Hepatocyte (in vitro differentiated cells): ENCODE measurements at regions not wholly inside any gene's neighbourhood (a gene's known extent, or its start where the extent isn't known, plus 50 kb on each side); places are given as distances from the start of the nearest gene placed in this dataset.

Experiments used
- DNase-seq: peaks from one replicate; pipeline ENCODE4 v3.0.0-alpha.2; 2016; ENCODE audit warnings: low spot score
- H2AFZ ChIP-seq: fragments of 200-600 bp; sonication (generic); 2 replicates; pipeline ENCODE4 v1.6.0; 2016; ENCODE audit warnings: antibody characterized with exemption, mild to moderate bottlenecking
- H3K27ac ChIP-seq: fragments of 200-600 bp; sonication (generic); 2 replicates; pipeline ENCODE4 v1.5.1; 2016; ENCODE audit warnings: mild to moderate bottlenecking
- H3K27me3 ChIP-seq: fragments of 200-600 bp; sonication (generic); 2 replicates; pipeline ENCODE4 v1.6.1; 2016
- H3K36me3 ChIP-seq: fragments of 200-600 bp; sonication (generic); replicated peaks from 2 replicates; pipeline ENCODE4 v1.5.1; 2016; ENCODE audit warnings: low read depth; ENCODE audit not compliant: insufficient read depth
- H3K4me1 ChIP-seq: fragments of 200-600 bp; sonication (generic); 2 replicates; pipeline ENCODE4 v1.5.1; 2016; ENCODE audit warnings: mild to moderate bottlenecking, moderate library complexity; ENCODE audit not compliant: insufficient read depth
- H3K4me2 ChIP-seq: fragments of 200-600 bp; sonication (generic); 2 replicates; pipeline ENCODE4 v1.6.0; 2016
- H3K4me3 ChIP-seq: fragments of 200-600 bp; sonication (generic); 2 replicates; pipeline ENCODE4 v1.5.1; 2016; ENCODE audit warnings: mild to moderate bottlenecking
- H3K79me2 ChIP-seq: fragments of 200-600 bp; sonication (generic); 2 replicates; pipeline ENCODE4 v1.6.0; 2017; ENCODE audit warnings: mild to moderate bottlenecking
- H3K9me2 ChIP-seq: fragments of 200-600 bp; sonication (generic); replicated peaks from 2 replicates; pipeline ENCODE4 v1.6.0; 2017; ENCODE audit warnings: mild to moderate bottlenecking; ENCODE audit not compliant: insufficient read depth
- H3K9me3 ChIP-seq: fragments of 200-600 bp; sonication (generic); 2 replicates; pipeline ENCODE4 v1.5.1; 2016; ENCODE audit warnings: low read depth, mild to moderate bottlenecking
- H4K20me1 ChIP-seq: fragments of 200-600 bp; sonication (generic); 2 replicates; pipeline ENCODE4 v1.6.0; 2016; ENCODE audit warnings: mild to moderate bottlenecking; ENCODE audit not compliant: insufficient read depth, poor library complexity, severe bottlenecking
- EZH2 ChIP-seq: fragments of 200-600 bp; sonication (generic); IDR thresholded peaks from 2 replicates; pipeline ENCODE4 v1.6.1; 2016; ENCODE audit warnings: antibody characterized with exemption, mild to moderate bottlenecking, borderline replicate concordance
- EZH2phosphoT487 ChIP-seq: fragments of 200-600 bp; sonication (generic); IDR thresholded peaks from one replicate; pipeline ENCODE4 v1.6.1; 2018; ENCODE audit warnings: antibody characterized with exemption, mild to moderate bottlenecking, low read depth, moderate library complexity; ENCODE audit not compliant: unreplicated experiment, severe bottlenecking
- WGBS: methylation state at CpG from one replicate; pipeline ENCODE4 v1.1.6; 2016; ENCODE audit warnings: low lambda C conversion rate; ENCODE audit errors: missing lambda C conversion rate; 5-methylcytosine and 5-hydroxymethylcytosine counted together
- TF ChIP-seq, protein P1 (sequence below): fragments of 200-600 bp; sonication (generic); IDR thresholded peaks from 2 replicates; pipeline ENCODE4 v1.5.1; 2016; ENCODE audit warnings: antibody characterized with exemption, mild to moderate bottlenecking; ENCODE audit not compliant: poor library complexity

GRCh38 chr11:123373754-123374621 lies 56.1 kb upstream of the GRAMD1B start:
- no peaks in the 10 kb centered on the region for H3K79me2 ChIP-seq
- H3K4me2 ChIP-seq: no peak overlapping the region
- no peaks in the 10 kb centered on the region for H3K9me2 ChIP-seq
- DNase-seq: no peak
- no peaks in the 10 kb centered on the region for H3K9me3 ChIP-seq
- H3K4me1 ChIP-seq: no peaks in the 10 kb centered on the region
- TF ChIP-seq, protein P1, sequence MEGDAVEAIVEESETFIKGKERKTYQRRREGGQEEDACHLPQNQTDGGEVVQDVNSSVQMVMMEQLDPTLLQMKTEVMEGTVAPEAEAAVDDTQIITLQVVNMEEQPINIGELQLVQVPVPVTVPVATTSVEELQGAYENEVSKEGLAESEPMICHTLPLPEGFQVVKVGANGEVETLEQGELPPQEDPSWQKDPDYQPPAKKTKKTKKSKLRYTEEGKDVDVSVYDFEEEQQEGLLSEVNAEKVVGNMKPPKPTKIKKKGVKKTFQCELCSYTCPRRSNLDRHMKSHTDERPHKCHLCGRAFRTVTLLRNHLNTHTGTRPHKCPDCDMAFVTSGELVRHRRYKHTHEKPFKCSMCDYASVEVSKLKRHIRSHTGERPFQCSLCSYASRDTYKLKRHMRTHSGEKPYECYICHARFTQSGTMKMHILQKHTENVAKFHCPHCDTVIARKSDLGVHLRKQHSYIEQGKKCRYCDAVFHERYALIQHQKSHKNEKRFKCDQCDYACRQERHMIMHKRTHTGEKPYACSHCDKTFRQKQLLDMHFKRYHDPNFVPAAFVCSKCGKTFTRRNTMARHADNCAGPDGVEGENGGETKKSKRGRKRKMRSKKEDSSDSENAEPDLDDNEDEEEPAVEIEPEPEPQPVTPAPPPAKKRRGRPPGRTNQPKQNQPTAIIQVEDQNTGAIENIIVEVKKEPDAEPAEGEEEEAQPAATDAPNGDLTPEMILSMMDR: no peak
- TF ChIP-seq EZH2: no peak
- no peak for TF ChIP-seq EZH2phosphoT487
- H2AFZ ChIP-seq: no peak overlapping the region
- no peak overlapping the region for H3K27ac ChIP-seq
- no peaks in the 10 kb centered on the region for H3K36me3 ChIP-seq
- no peak overlapping the region for H3K4me3 ChIP-seq
- H3K27me3 ChIP-seq: no peaks in the 10 kb centered on the region
- 74% methylated on average over 4 of the region's 4 CpGs for WGBS
- no peaks in the 10 kb centered on the region for H4K20me1 ChIP-seq

DNA sequence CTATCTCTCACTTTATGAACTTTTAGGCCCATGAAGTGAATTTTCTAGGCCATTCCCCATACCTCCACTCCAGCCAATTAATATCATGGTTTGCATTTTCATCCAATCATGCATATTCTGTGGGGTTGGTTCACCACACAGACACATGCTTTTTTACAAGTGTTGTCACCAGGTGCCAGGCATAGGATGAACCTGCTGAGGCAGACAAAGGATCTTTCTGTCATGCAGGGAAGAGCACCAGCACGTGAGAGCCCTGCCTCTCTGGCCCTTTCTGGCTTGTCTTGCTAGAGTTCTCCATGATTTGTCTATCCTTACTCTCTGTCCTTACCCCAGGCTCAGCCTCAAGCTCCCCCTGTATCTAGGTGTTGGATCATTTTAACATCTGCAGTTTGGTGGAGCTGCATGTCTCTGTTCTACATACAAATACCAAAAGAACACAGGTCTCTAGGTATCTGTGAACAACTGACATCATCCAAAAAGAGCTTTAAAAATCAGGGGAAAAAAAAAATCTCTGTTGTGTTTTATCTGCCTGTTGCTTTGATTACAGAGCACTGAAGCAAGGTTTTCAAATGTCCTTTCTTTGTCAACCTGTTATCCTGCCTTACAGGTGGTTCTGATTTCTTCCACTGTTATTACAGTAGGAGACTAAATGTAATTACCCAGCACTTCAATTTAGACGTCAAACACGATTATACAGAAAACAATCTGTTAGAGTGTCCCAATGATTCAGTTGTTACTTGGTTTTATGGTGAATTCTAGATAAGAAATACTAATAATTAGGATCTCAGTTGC lies 58.4 kb upstream of the GRAMD1B start:
- no peak overlapping the region for H3K4me2 ChIP-seq
- no peaks in the 10 kb centered on the region for H3K27me3 ChIP-seq
- DNase-seq: no peak
- no peak overlapping the region for H2AFZ ChIP-seq
- H3K36me3 ChIP-seq: no peaks in the 10 kb centered on the region
- H3K4me1 ChIP-seq: no peaks in the 10 kb centered on the region
- 58% methylated on average over 3 of the region's 3 CpGs for WGBS
- H3K9me2 ChIP-seq: no peaks in the 10 kb centered on the region
- TF ChIP-seq EZH2 (no peak), EZH2phosphoT487 (no peak)
- TF ChIP-seq, protein P1: no peak
- no peak overlapping the region for H3K27ac ChIP-seq
- no peak overlapping the region for H3K4me3 ChIP-seq
- H3K9me3 ChIP-seq: no peaks in the 10 kb centered on the region
- H4K20me1 ChIP-seq: no peaks in the 10 kb centered on the region
- H3K79me2 ChIP-seq: no peaks in the 10 kb centered on the region

- 95% methylated on average over 6 of the region's 6 CpGs for WGBS
- Histone ChIP-seq H3K27me3 (peaks cover 20% of the 10 kb centered on the region), H3K4me2 (no peak overlapping the region), H3K9me3 (no peaks in the 10 kb centered on the region), H3K79me2 (no peaks in the 10 kb centered on the region), H3K36me3 (no peaks in the 10 kb centered on the region), H3K4me3 (no peak overlapping the region), H3K27ac (no peak overlapping the region), H4K20me1 (no peaks in the 10 kb centered on the region), H3K4me1 (no peaks in the 10 kb centered on the region), H3K9me2 (no peaks in the 10 kb centered on the region), H2AFZ (no peak overlapping the region)
- no peak for DNase-seq
- TF ChIP-seq, protein P1: no peak
- TF ChIP-seq EZH2phosphoT487: no peak
- TF ChIP-seq EZH2: no peak
These were observed 63.1 kb upstream of the GRAMD1B start for GRCh38 chr11:123366924-123367323.
